ENCODE measurements at regions not wholly inside any gene's neighbourhood (a gene's known extent, or its start where the extent isn't known, plus 50 kb on each side); places are given as distances from the start of the nearest gene placed in this dataset.

DNA sequence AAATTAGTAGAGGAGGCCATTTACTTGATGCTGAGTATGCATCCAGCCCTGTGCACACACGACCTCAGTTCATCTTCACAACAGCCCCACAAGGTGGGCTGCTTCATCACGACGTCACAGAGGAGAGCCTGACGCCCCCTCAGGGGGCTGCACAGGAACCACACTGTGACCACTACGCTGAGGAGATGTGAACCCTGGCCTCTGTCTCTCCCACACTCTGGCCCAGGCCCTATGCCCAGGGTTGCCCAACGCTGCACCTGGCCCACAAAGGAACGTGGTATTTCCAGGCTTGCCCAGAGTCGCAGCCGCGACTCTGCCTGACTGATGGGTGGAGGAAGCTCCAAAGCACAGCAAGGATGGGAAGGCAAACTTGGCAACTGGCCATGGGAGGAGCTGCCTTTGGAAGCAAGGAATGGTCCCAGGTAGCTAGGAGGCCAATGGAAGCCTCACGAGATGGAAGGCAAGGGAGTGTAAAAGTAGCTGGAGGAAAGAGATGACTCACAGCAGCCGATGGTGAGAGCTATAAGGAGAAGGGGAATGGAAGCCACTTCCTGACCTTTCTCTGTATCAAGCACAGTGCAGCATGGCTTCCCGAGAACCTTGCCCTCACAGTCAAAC lies 226.0 kb downstream of the KLF13 start:
- FAIRE-seq (no peak), DNase-seq (ENCODE audit: low read depth, low spot score) (peak; percentile 3)
- no peaks in the 10 kb centered on the region for H3K79me2 ChIP-seq (ENCODE audit: control insufficient read depth, insufficient read depth, low read length)
- ChIA-PET POLR2A (no interaction called here), CTCF (no interaction called here)
- no peaks in the 10 kb centered on the region for H3K36me3 ChIP-seq (ENCODE audit: control insufficient read depth in 2 of 2, extremely low read depth in 1 of 2, insufficient read depth in 2 of 2, low read length in 2 of 2)
- H3K4me3 ChIP-seq (replicated peaks in 1 of 3; ENCODE audit: insufficient read depth in 1 of 3, low read depth in 1 of 3, low read length in 3 of 3): no peak overlapping the region
- TF ChIP-seq FOS (IDR thresholded peaks at IDR 0.05; ENCODE audit: borderline replicate concordance, insufficient read depth, low read length) (no peak), EZH2 (IDR thresholded peaks at IDR 0.05; ENCODE audit: borderline replicate concordance, low read depth, low read length, severe bottlenecking) (no peak)
- TF ChIP-seq, protein P1, sequence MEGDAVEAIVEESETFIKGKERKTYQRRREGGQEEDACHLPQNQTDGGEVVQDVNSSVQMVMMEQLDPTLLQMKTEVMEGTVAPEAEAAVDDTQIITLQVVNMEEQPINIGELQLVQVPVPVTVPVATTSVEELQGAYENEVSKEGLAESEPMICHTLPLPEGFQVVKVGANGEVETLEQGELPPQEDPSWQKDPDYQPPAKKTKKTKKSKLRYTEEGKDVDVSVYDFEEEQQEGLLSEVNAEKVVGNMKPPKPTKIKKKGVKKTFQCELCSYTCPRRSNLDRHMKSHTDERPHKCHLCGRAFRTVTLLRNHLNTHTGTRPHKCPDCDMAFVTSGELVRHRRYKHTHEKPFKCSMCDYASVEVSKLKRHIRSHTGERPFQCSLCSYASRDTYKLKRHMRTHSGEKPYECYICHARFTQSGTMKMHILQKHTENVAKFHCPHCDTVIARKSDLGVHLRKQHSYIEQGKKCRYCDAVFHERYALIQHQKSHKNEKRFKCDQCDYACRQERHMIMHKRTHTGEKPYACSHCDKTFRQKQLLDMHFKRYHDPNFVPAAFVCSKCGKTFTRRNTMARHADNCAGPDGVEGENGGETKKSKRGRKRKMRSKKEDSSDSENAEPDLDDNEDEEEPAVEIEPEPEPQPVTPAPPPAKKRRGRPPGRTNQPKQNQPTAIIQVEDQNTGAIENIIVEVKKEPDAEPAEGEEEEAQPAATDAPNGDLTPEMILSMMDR (IDR thresholded peaks at IDR 0.05; ENCODE audit: extremely low read depth in 1 of 2, insufficient read depth in 1 of 2, low read depth in 1 of 2, low read length in 2 of 2): no peak
- no peak overlapping the region for H3K27ac ChIP-seq (ENCODE audit: insufficient read depth, low read depth, low read length)
- H3K9me3 ChIP-seq (replicated peaks; ENCODE audit: control insufficient read depth, insufficient read depth, low read length): no peaks in the 10 kb centered on the region
- H3K4me1 ChIP-seq (ENCODE audit: control insufficient read depth, extremely low read depth, insufficient read depth, low read length): peaks cover 9% of the 10 kb centered on the region
- no peaks in the 10 kb centered on the region for H3K27me3 ChIP-seq (ENCODE audit: control insufficient read depth in 2 of 2, insufficient read depth in 2 of 2, low read length in 2 of 2)
- H2AFZ ChIP-seq (ENCODE audit: low read depth, low read length): peak overlapping the region; percentile 23
- H3K9me1 ChIP-seq (replicated peaks; ENCODE audit: control insufficient read depth, extremely low read depth, insufficient read depth, low read length): no peaks in the 10 kb centered on the region
- no peaks in the 10 kb centered on the region for H4K20me1 ChIP-seq (replicated peaks; ENCODE audit: control insufficient read depth, extremely low read depth, insufficient read depth, low read length)
- intact Hi-C loops (cut with micrococcal nuclease): loop anchor here (5.0 kb wide), 1 partner anchor 480 kb away; the partner anchor contains the start of gene CHRNA7
- no peak overlapping the region for H3K4me2 ChIP-seq (ENCODE audit: insufficient read depth, low read length)
- dilution Hi-C loops (cut with MboI; ENCODE audit: extremely low pct_ligation_motif_present, low sequenced_read_pairs): no loop called here
- BruUV-seq (replicated peaks): no TSS peak
- no peak overlapping the region for H3K9ac ChIP-seq (replicated peaks; ENCODE audit: extremely low read depth, insufficient read depth, low read length)

DNA sequence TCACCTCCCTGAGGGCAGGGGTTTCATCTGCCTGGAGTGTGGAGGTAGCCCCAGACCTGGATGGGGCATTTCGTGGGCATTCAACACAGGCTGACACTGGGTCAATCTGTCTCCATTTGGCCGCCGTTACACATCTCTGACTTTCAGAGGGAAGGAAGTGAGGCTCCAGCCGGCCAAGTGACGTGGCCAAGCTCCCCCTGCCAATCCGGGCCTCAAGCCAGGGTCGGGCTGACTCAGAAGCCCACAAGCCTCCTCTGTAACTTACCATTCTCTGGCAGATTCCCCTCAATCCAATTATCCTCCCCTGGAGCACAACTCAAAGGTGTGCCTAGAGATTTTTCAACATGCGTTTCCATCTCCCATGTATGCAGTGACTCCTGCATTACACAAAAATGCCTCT lies 227.6 kb downstream of the KLF13 start:
- no peaks in the 10 kb centered on the region for H3K9me3 ChIP-seq (replicated peaks; ENCODE audit: control insufficient read depth, insufficient read depth, low read length)
- peak; percentile 80 for DNase-seq (ENCODE audit: low read depth, low spot score)
- peak overlapping the region; percentile 55 for H3K27ac ChIP-seq (ENCODE audit: insufficient read depth, low read depth, low read length)
- no peaks in the 10 kb centered on the region for H3K79me2 ChIP-seq (ENCODE audit: control insufficient read depth, insufficient read depth, low read length)
- TF ChIP-seq, protein P1 (IDR thresholded peaks at IDR 0.05; ENCODE audit: extremely low read depth in 1 of 2, insufficient read depth in 1 of 2, low read depth in 1 of 2, low read length in 2 of 2): no peak
- TF ChIP-seq FOS (IDR thresholded peaks at IDR 0.05; ENCODE audit: borderline replicate concordance, insufficient read depth, low read length) (peak; percentile 83), EZH2 (IDR thresholded peaks at IDR 0.05; ENCODE audit: borderline replicate concordance, low read depth, low read length, severe bottlenecking) (no peak), GATA2 (IDR thresholded peaks at IDR 0.05; ENCODE audit: insufficient read depth, insufficient read length, low read depth, low read length) (no peak), JUN (IDR thresholded peaks at IDR 0.05; ENCODE audit: borderline replicate concordance, insufficient read depth, insufficient read length, low read depth) (no peak), POLR2AphosphoS5 (IDR thresholded peaks at IDR 0.05; ENCODE audit: insufficient read depth, low read depth, low read length) (peak; percentile 23)
- H2AFZ ChIP-seq (ENCODE audit: low read depth, low read length): peak overlapping the region; percentile 82
- intact Hi-C loops (cut with micrococcal nuclease): loop anchor here (5.0 kb wide), 1 partner anchor 478 kb away; the partner anchor contains the start of gene CHRNA7
- dilution Hi-C loops (cut with MboI; ENCODE audit: extremely low pct_ligation_motif_present, low sequenced_read_pairs): no loop called here
- no peaks in the 10 kb centered on the region for H4K20me1 ChIP-seq (replicated peaks; ENCODE audit: control insufficient read depth, extremely low read depth, insufficient read depth, low read length)
- ChIA-PET CTCF (interaction anchor here (0.6 kb wide), 1 partner anchor 65 kb away, joined by 5 read pairs; no protein-coding TSS in a partner anchor), POLR2A (no interaction called here)
- no peaks in the 10 kb centered on the region for H3K9me1 ChIP-seq (replicated peaks; ENCODE audit: control insufficient read depth, extremely low read depth, insufficient read depth, low read length)
- H3K4me3 ChIP-seq (replicated peaks in 1 of 3; ENCODE audit: insufficient read depth in 1 of 3, low read depth in 1 of 3, low read length in 3 of 3): no peak overlapping the region
- no peaks in the 10 kb centered on the region for H3K36me3 ChIP-seq (ENCODE audit: control insufficient read depth in 2 of 2, extremely low read depth in 1 of 2, insufficient read depth in 2 of 2, low read length in 2 of 2)
- H3K4me2 ChIP-seq (ENCODE audit: insufficient read depth, low read length): no peak overlapping the region
- peaks cover 9% of the 10 kb centered on the region for H3K4me1 ChIP-seq (ENCODE audit: control insufficient read depth, extremely low read depth, insufficient read depth, low read length)
- no TSS peak for BruUV-seq (replicated peaks)
- FAIRE-seq: peak; percentile 88
- H3K27me3 ChIP-seq (ENCODE audit: control insufficient read depth in 2 of 2, insufficient read depth in 2 of 2, low read length in 2 of 2): no peaks in the 10 kb centered on the region
- H3K9ac ChIP-seq (replicated peaks; ENCODE audit: extremely low read depth, insufficient read depth, low read length): no peak overlapping the region

Data from endothelial cell of umbilical vein (primary cell).